ENCODE measurements at regions not wholly inside any gene's neighbourhood (a gene's known extent, or its start where the extent isn't known, plus 50 kb on each side); places are given as distances from the start of the nearest gene placed in this dataset.

DNA sequence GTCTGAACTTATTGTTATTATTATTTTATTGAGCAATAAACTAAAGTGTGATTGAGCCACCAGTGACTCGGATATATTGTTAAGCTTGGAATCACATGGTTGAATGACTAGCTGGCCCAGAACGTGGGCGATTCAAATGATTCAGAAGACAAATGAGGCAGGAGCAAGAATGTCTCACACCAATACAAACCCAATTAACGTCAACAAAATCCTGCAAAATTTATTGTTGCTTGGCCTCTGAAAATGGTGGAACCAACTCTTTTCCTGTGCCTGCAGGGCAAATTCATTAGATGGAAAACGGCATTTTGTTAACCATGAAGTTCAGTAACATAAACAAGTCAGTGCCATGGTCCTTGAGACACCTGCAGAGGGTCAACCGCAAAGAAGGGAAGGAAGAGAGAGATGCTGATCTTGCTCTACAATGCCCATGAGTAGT, 482.0 kb downstream of the SETD4 start:
- in situ Hi-C loops (cut with HindIII; ENCODE audit: low sequenced_read_pairs), result no loop called here
- DNase-seq (ENCODE audit: low read depth), result peak; percentile 58
- TF ChIP-seq, protein P1, sequence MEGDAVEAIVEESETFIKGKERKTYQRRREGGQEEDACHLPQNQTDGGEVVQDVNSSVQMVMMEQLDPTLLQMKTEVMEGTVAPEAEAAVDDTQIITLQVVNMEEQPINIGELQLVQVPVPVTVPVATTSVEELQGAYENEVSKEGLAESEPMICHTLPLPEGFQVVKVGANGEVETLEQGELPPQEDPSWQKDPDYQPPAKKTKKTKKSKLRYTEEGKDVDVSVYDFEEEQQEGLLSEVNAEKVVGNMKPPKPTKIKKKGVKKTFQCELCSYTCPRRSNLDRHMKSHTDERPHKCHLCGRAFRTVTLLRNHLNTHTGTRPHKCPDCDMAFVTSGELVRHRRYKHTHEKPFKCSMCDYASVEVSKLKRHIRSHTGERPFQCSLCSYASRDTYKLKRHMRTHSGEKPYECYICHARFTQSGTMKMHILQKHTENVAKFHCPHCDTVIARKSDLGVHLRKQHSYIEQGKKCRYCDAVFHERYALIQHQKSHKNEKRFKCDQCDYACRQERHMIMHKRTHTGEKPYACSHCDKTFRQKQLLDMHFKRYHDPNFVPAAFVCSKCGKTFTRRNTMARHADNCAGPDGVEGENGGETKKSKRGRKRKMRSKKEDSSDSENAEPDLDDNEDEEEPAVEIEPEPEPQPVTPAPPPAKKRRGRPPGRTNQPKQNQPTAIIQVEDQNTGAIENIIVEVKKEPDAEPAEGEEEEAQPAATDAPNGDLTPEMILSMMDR (IDR thresholded peaks at IDR 0.05; ENCODE audit: low read depth, low read length, missing control alignments), result no peak
- no peak overlapping the region for H3K4me3 ChIP-seq (ENCODE audit: low read depth, low read length)

DNA sequence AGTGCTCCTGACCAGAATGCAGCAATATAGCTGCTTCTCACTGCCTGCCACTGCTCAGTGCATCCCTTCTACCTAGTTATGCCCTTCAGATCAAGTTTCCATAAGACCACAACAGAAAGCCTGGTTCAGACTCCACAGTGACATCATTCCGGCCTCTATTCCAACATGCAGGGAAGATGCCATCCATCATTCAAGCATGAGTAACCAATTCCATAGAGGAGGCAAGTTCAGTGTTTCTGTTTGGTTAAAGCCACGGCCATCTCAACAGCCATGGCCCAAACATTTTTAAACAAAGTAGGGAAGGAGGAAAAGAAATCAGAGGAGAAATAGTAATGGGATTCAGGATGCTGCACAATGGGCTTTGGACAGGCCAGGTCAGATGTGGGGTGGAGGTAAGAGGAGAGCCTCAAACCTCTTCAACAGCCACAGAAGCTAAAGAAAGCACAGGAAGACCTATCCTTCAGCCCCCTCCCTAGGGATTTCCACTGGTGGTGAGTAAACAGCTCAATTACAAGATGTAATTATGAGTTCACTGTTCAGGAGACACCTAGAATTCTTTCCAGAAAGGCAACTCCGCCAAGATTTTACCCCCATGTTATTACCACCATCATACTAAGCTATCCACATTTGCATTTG, 484.9 kb downstream of the SETD4 start:
- in situ Hi-C loops (cut with HindIII; ENCODE audit: low sequenced_read_pairs), result no loop called here
- TF ChIP-seq, protein P1 (IDR thresholded peaks at IDR 0.05; ENCODE audit: low read depth, low read length, missing control alignments), result no peak
- DNase-seq (ENCODE audit: low read depth), result peak; percentile 90
- H3K4me3 ChIP-seq (ENCODE audit: low read depth, low read length), result no peak overlapping the region

DNA sequence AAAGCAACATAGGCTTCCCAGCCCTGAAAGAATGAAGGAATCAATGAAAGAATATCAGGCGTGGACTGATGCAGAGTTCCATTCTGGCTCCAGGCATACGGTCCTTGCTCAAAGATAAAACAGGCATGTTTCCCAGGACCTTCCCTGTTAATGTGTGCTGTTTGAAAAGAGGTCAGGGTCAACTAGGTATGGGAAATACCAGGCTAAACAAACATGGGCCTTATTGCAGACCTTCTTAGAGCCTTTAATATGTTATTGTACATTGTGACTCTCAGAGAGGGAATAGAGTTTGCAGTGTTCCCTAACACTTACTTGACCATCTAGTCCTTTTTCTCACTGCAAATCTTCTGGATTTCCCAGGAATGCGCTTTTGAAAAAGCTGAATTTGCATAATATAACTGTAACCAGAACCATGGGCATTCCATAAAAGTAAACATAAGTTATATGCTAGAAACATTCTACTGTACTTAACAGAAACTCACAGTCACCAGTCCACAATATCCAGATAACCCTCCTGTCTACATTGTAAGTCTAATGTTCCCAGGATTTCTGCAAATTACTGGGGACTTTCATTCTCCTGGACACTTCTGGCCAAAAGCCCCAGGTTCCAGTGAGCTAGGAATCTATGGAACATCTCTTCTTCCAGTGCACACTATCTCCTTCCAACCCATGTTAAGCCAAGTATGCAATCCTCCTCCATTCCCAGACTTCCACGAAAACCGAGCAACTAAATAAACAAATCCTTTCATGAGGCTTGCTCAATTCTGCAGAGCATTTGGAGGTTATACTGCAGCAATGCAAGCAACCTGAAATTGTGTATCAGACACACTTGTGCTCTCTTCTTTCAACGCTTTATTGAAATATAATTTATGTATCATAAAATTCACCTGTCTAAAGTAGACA, 486.6 kb downstream of the SETD4 start:
- TF ChIP-seq, protein P1 (IDR thresholded peaks at IDR 0.05; ENCODE audit: low read depth, low read length, missing control alignments), result no peak
- in situ Hi-C loops (cut with HindIII; ENCODE audit: low sequenced_read_pairs), result no loop called here
- H3K4me3 ChIP-seq (ENCODE audit: low read depth, low read length), result no peak overlapping the region
- DNase-seq (ENCODE audit: low read depth), result no peak

DNA sequence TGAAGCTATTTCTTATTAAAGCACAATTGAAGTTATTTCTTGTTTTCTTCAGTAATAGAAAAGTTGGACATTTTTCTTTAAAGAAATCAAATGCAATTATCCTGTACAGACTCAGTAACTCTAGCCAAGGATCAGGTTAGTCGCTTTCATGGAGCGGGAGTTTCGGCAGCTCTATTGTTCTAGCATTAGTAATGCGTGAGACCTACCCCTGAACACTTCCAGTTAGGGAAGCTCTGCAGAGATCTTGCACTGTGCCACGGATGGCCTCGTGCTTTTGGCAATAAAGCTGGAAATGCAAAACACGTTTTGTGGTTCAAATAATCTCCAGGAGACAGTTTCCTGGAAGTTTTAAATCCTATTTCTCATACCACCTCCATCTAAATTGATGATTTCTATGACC, 488.4 kb downstream of the SETD4 start:
- TF ChIP-seq, protein P1 (IDR thresholded peaks at IDR 0.05; ENCODE audit: low read depth, low read length, missing control alignments), result no peak
- DNase-seq (ENCODE audit: low read depth), result no peak
- in situ Hi-C loops (cut with HindIII; ENCODE audit: low sequenced_read_pairs), result no loop called here

DNA sequence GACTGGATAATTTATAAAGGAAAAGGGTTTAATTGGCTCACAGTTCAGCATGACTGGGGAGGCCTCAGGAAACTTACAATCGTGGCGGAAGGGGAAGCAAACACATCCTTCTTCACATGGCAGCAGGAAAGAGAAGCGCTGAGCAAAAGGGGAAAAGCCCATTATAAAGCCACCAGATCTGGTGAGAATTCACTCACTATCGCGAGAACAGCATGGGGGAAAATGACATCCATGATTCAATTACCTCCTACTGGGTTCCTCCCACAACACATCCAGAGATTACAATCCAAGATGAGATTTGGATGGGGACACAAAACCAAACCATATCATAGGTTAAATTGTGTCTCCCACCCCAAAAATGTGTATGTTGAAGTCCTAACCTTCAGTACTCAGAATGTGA, 491.7 kb downstream of the SETD4 start:
- DNase-seq (ENCODE audit: low read depth), result no peak
- TF ChIP-seq, protein P1 (IDR thresholded peaks at IDR 0.05; ENCODE audit: low read depth, low read length, missing control alignments), result no peak
- in situ Hi-C loops (cut with HindIII; ENCODE audit: low sequenced_read_pairs), result loop anchor here (5.0 kb wide), 1 partner anchor 46 kb away; no protein-coding TSS in a partner anchor
- no peak overlapping the region for H3K4me3 ChIP-seq (ENCODE audit: low read depth, low read length)

More for the DNA sequence above, 488.4 kb downstream of the SETD4 start:
- no peak overlapping the region for H3K4me3 ChIP-seq (ENCODE audit: low read depth, low read length)

DNA sequence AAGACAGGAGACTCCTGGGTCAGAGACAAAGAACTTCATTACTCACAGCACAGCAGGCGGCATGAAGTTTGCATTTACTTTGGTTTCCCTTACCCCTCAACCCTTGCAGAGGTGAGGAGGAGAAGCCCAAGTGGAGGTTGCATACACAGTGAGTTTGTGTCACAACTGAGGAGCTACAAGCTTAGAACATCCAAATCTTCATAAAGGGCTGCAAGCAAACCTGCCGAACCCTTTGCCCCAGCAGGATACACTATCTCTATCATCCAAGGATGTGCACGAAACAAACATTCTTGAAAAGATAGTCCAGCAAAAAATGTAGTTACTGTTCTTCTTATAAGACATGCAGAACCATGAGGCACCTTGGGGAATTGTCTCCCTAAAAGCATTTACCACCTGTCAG, 493.5 kb downstream of the SETD4 start:
- in situ Hi-C loops (cut with HindIII; ENCODE audit: low sequenced_read_pairs), result loop anchor here (5.0 kb wide), 1 partner anchor 45 kb away; no protein-coding TSS in a partner anchor
- DNase-seq (ENCODE audit: low read depth), result no peak
- TF ChIP-seq, protein P1 (IDR thresholded peaks at IDR 0.05; ENCODE audit: low read depth, low read length, missing control alignments), result no peak

More for the DNA sequence above, 493.5 kb downstream of the SETD4 start:
- H3K4me3 ChIP-seq (ENCODE audit: low read depth, low read length), result no peak overlapping the region
